ENCODE measurements at regions not wholly inside any gene's neighbourhood (a gene's known extent, or its start where the extent isn't known, plus 50 kb on each side); places are given as distances from the start of the nearest gene placed in this dataset.

- H2AFZ ChIP-seq (ENCODE audit: low read length): no peak overlapping the region
- H3K9ac ChIP-seq (replicated peaks in 1 of 4; ENCODE audit: extremely low read depth in 1 of 4, low read depth in 3 of 4, low read length in 3 of 4): no peak overlapping the region
- 83% methylated on average over 1 of the region's 1 CpG; no CpG with 5 or more reads in 1 of the 2 experiments for WGBS, 2 experiments (ENCODE audit: extremely low coverage in 1 of 2, insufficient coverage in 1 of 2, insufficient read length in 1 of 2, insufficient replicate concordance in 2 of 2, low coverage in 1 of 2, low lambda C conversion rate in 2 of 2, missing lambda C conversion rate in 1 of 2)
- H2BK5ac ChIP-seq (ENCODE audit: low read depth, low read length): no peak overlapping the region
- H3K27me3 ChIP-seq (replicated peaks in 1 of 4; ENCODE audit: control insufficient read depth in 3 of 4, extremely low read depth in 1 of 4, insufficient read depth in 3 of 4, low read length in 3 of 4): no peaks in the 10 kb centered on the region
- H2BK15ac ChIP-seq (ENCODE audit: low read length): no peak overlapping the region
- peaks cover 0 to 11% (median 3%) of the 10 kb centered on the region in 4 experiments; a peak in 2 of 7 replicates for H3K4me1 ChIP-seq (replicated peaks in 1 of 4; ENCODE audit: control insufficient read depth in 3 of 4, insufficient read depth in 4 of 4, low read length in 3 of 4)
- H2BK12ac ChIP-seq (ENCODE audit: low read depth, low read length): no peak overlapping the region
- H2BK120ac ChIP-seq (replicated peaks; ENCODE audit: low read depth, low read length): no peak overlapping the region
- no peak overlapping the region for H4K8ac ChIP-seq (ENCODE audit: extremely low read depth, insufficient read depth, low read length)
- ChIA-PET CTCF (ENCODE audit: partially characterized antibody) (no interaction called here), POLR2A (ENCODE audit: partially characterized antibody) (no interaction called here)
- FAIRE-seq: no peak
- no peak for DNase-seq (ENCODE audit: low read depth in 1 of 2, low spot score in 2 of 2)
- H3K56ac ChIP-seq (replicated peaks; ENCODE audit: insufficient read length, low read depth, low read length): no peak overlapping the region
- no peak overlapping the region for H2AK5ac ChIP-seq (ENCODE audit: low read depth, low read length)
- no peak overlapping the region for H3K18ac ChIP-seq (ENCODE audit: extremely low read depth, low read length)
- H3K36me3 ChIP-seq (ENCODE audit: control insufficient read depth in 2 of 4, insufficient read depth in 4 of 4, low read length in 3 of 4): no peaks in the 10 kb centered on the region
- H2BK20ac ChIP-seq (ENCODE audit: low read length): no peak overlapping the region
- no peak overlapping the region for H4K5ac ChIP-seq (ENCODE audit: insufficient read length, low read depth, low read length)
- no peak overlapping the region for H3K27ac ChIP-seq (ENCODE audit: low read depth, low read length)
- H4K20me1 ChIP-seq (replicated peaks in 1 of 2; ENCODE audit: control insufficient read depth in 1 of 2, insufficient read depth in 2 of 2, low read length in 2 of 2): no peaks in the 10 kb centered on the region
- no peaks in the 10 kb centered on the region for H3K79me2 ChIP-seq (ENCODE audit: control insufficient read depth in 1 of 2, insufficient read depth in 2 of 2, low read length in 2 of 2)
- TF ChIP-seq YY1 (IDR thresholded peaks at IDR 0.05; ENCODE audit: low read depth, low read length): no peak
- TF ChIP-seq E2F6 (IDR thresholded peaks at IDR 0.05): no peak
- TF ChIP-seq POLR2AphosphoS5 (IDR thresholded peaks at IDR 0.05; ENCODE audit: low read depth, low read length): no peak
- TF ChIP-seq ZNF274 (IDR thresholded peaks at IDR 0.05; ENCODE audit: borderline replicate concordance, extremely low read depth, low read length): no peak
- no peak for TF ChIP-seq TAF7 (optimal IDR thresholded peaks at IDR 0.05; ENCODE audit: borderline replicate concordance, low read depth, low read length)
- no peaks in the 10 kb centered on the region for H3K79me1 ChIP-seq (ENCODE audit: low read depth, low read length)
- no peak overlapping the region for H3K14ac ChIP-seq (ENCODE audit: insufficient read length)
- H3K4ac ChIP-seq (replicated peaks; ENCODE audit: insufficient read length, low read depth, low read length): no peak overlapping the region
- no peak overlapping the region for H3K4me2 ChIP-seq (ENCODE audit: insufficient read depth in 1 of 2, low read depth in 2 of 2, low read length in 2 of 2)
- H3K23me2 ChIP-seq (ENCODE audit: low read depth, low read length): no peaks in the 10 kb centered on the region; the same call in 1 of the 2 replicates
- no peak overlapping the region for H4K91ac ChIP-seq (replicated peaks; ENCODE audit: insufficient read length, low read length)
- H3K23ac ChIP-seq (ENCODE audit: insufficient read length): no peak overlapping the region
- no peak overlapping the region for H3K4me3 ChIP-seq (ENCODE audit: extremely low read depth in 1 of 4, insufficient read depth in 2 of 4, low read depth in 3 of 4, low read length in 4 of 4)
- H3K9me3 ChIP-seq (ENCODE audit: insufficient read depth in 2 of 2, low read depth in 1 of 2, low read length in 1 of 2): no peaks in the 10 kb centered on the region
Measured at GRCh38 chr4:31999848-32000247, 1279.7 kb downstream of the PCDH7 start.
